Adrenal gland (tissue), 9 donors: ENCODE measurements at regions not wholly inside any gene's neighbourhood (a gene's known extent, or its start where the extent isn't known, plus 50 kb on each side); places are given as distances from the start of the nearest gene placed in this dataset.

Source experiments
- DNase-seq, 7 donors: peaks; one replicate each; pipeline ENCODE4 v3.0.0-alpha.2; 2019 to 2020
- H3K27ac ChIP-seq, 5 donors: fragments of 200-600 bp; sonication (generic) in 4 of 5; 1 replicate in 3 of 5; 2 replicates in 2 of 5; pipeline versions ENCODE4 v1.5.1 to v1.8.0; 2016 to 2020; ENCODE audit warnings: mild to moderate bottlenecking in 1 of 5
- H3K27me3 ChIP-seq: fragments of 200-600 bp; 2 replicates; pipeline ENCODE4 v1.8.0; 2021
- H3K36me3 ChIP-seq, 2 donors: fragments of 200-600 bp; replicated peaks in 1 of 2; 1 replicate in 1 of 2; 2 replicates in 1 of 2; pipeline versions ENCODE4 v1.5.1 to v1.8.0; 2018 to 2022
- H3K4me1 ChIP-seq, 2 donors: fragments of 200-600 bp; replicated peaks in 1 of 2; 1 replicate in 1 of 2; 2 replicates in 1 of 2; pipeline versions ENCODE4 v1.5.1 to v1.8.0; 2018 to 2021
- H3K4me3 ChIP-seq, 4 donors: fragments of 200-600 bp; sonication (generic) in 3 of 4; one replicate each; pipeline ENCODE4 v1.5.1; 2016 to 2018
- H3K9me3 ChIP-seq, 3 donors: fragments of 200-600 bp; sonication (generic) in 1 of 3; replicated peaks in 1 of 3; 1 replicate in 2 of 3; 2 replicates in 1 of 3; pipeline versions ENCODE4 v1.5.1 to v1.8.0; 2016 to 2021
- CTCF ChIP-seq, 6 experiments: fragments of 450-650 bp in 4 of 6; fragments of 200-600 bp in 2 of 6; sonication (generic) in 1 of 6; IDR thresholded peaks; 1 replicate in 5 of 6; 2 replicates in 1 of 6; pipeline versions ENCODE4 v1.5.1 to v1.8.0; 2016 to 2021; ENCODE audit warnings: antibody characterized with exemption in 6 of 6, mild to moderate bottlenecking in 2 of 6, moderate library complexity in 1 of 6
- POLR2A ChIP-seq, 2 donors: fragments of 450-650 bp; IDR thresholded peaks; one replicate each; pipeline ENCODE4 v1.6.1; 2017; ENCODE audit warnings: antibody characterized with exemption in 2 of 2, mild to moderate bottlenecking in 2 of 2, moderate library complexity in 1 of 2
- WGBS, 4 donors: extraction: QIAGEN DNeasy Blood & Tissue Kit in 2 of 4; methylation state at CpG; one replicate each; pipeline versions ENCODE4 v1.1.5 to v1.1.7; 2013 to 2017; 5-methylcytosine and 5-hydroxymethylcytosine counted together
- intact Hi-C, 2 donors: fragments of 100-400 bp; cut with DNase I; formaldehyde crosslinking; loops; one replicate each; pipeline versions ENCODE4 v1.14.1 to v1.15.0; 2022 to 2023
- donor health status: healthy with polysubstance abuse.
- donor health status: Bipolar disorder and iron deficiency.
- donor health status: DM: yes; HTN: yes; CAD: no.
- donor health status: DM: no; HTN: no; CAD: no.
- donor health status: DM: no; HTN: no; CAD: no.

GRCh38 chr7:33805630-33806233, 99.6 kb upstream of the BMPER start:
- H3K36me3 ChIP-seq: no peaks in the 10 kb centered on the region
- no peaks in the 10 kb centered on the region for H3K27me3 ChIP-seq
- no peak for TF ChIP-seq CTCF (IDR thresholded peaks at IDR 0.05)
- no peak for TF ChIP-seq POLR2A (IDR thresholded peaks at IDR 0.05)
- intact Hi-C loops: no loop called here
- 62 to 64% (median 63%) methylated on average over 7 of the region's 7 CpGs for WGBS, 4 donors
- DNase-seq: peak in 6 of 7 donors; percentile 15 to 60 (median 30)
- H3K4me1 ChIP-seq: peaks cover 6 to 22% of the 10 kb centered on the region in 2 donors
- no peaks in the 10 kb centered on the region for H3K9me3 ChIP-seq
- H3K4me3 ChIP-seq: no peak overlapping the region
- no peak overlapping the region for H3K27ac ChIP-seq

- intact Hi-C loops: no loop called here
- no peak for TF ChIP-seq POLR2A (IDR thresholded peaks at IDR 0.05)
- TF ChIP-seq CTCF (IDR thresholded peaks at IDR 0.05): no peak
- H3K27ac ChIP-seq: no peak overlapping the region
- H3K4me1 ChIP-seq: peaks cover 6 to 22% of the 10 kb centered on the region in 2 donors
- H3K4me3 ChIP-seq: peak overlapping the region in 1 of 4 donors; percentile 13
- no peaks in the 10 kb centered on the region for H3K9me3 ChIP-seq
- H3K36me3 ChIP-seq: no peaks in the 10 kb centered on the region
- no peaks in the 10 kb centered on the region for H3K27me3 ChIP-seq
- 62 to 81% (median 66%) methylated on average over 5 of the region's 5 CpGs for WGBS, 4 donors
- DNase-seq: no peak
Observed at GRCh38 chr7:33806298-33807154, 98.8 kb upstream of the BMPER start.

GRCh38 chr7:33807155-33807530, 98.2 kb upstream of the BMPER start:
- no peak overlapping the region for H3K27ac ChIP-seq
- TF ChIP-seq POLR2A (IDR thresholded peaks at IDR 0.05) (no peak), CTCF (IDR thresholded peaks at IDR 0.05) (no peak)
- no peaks in the 10 kb centered on the region for H3K9me3 ChIP-seq
- H3K27me3 ChIP-seq: no peaks in the 10 kb centered on the region
- DNase-seq: no peak
- 69 to 93% (median 73%) methylated on average over 5 of the region's 5 CpGs for whole genome bisulfite sequencing, 4 donors
- intact Hi-C loops: no loop called here
- no peaks in the 10 kb centered on the region for H3K36me3 ChIP-seq
- peaks cover 6 to 22% of the 10 kb centered on the region in 2 donors for H3K4me1 ChIP-seq
- H3K4me3 ChIP-seq: no peak overlapping the region

GRCh38 chr7:33807779-33808482, 97.4 kb upstream of the BMPER start:
- WGBS, 4 donors: 52 to 75% (median 66%) methylated on average over 10 of the region's 10 CpGs
- Histone ChIP-seq H3K27me3 (no peaks in the 10 kb centered on the region), H3K4me3 (no peak overlapping the region), H3K9me3 (no peaks in the 10 kb centered on the region), H3K36me3 (no peaks in the 10 kb centered on the region), H3K27ac (no peak overlapping the region), H3K4me1 (peaks cover 6 to 19% of the 10 kb centered on the region in 2 donors)
- TF ChIP-seq CTCF (IDR thresholded peaks at IDR 0.05) (no peak), POLR2A (IDR thresholded peaks at IDR 0.05) (no peak)
- intact Hi-C loops: no loop called here
- DNase-seq: no peak
